HCT116 (cell line): ENCODE measurements at regions not wholly inside any gene's neighbourhood (a gene's known extent, or its start where the extent isn't known, plus 50 kb on each side); places are given as distances from the start of the nearest gene placed in this dataset.

Experiments
- ATAC-seq: fragments of 200-7000 bp; cut with Tn5 transposase; 2 replicates; pipeline ENCODE4 v1.9.1; 2020; ENCODE audit warnings: mild to moderate bottlenecking, moderate library complexity
- BruUV-seq: library from RNA; stranded (reverse); fragments of 400-500 nt; replicated peaks from 2 replicates; lab custom pipeline; 2021; lab: Mats Ljungman, UMichigan
- CTCF ChIA-PET: fragments of 300-600 bp; sonication (Branson Sonifier 250); formaldehyde crosslinking; loops from one replicate; lab custom pipeline; 2021; ENCODE audit warnings: antibody characterized with exemption; lab: Charles Lee
- POLR2A ChIA-PET: fragments of 300-600, 350-600 bp; sonication (Branson Sonifier 250); formaldehyde crosslinking; loops from one replicate; lab custom pipeline; 2021; ENCODE audit warnings: antibody characterized with exemption; lab: Charles Lee
- RAD21 ChIA-PET, 2 experiments: fragments of 300-600 bp; sonication (Branson Sonifier 250); formaldehyde crosslinking; loops; one replicate each; lab custom pipeline; 2023; ENCODE audit warnings: low total read pairs in 2 of 2; ENCODE audit not compliant: uncharacterized antibody in 2 of 2, unreplicated experiment in 2 of 2, low non-redundant PET in 1 of 2; lab: Charles Lee
- DNase-seq: peaks from one replicate; pipeline ENCODE4 v3.0.0-alpha.2; 2010; ENCODE audit warnings: low read depth, low spot score
- H2AFZ ChIP-seq: fragments of 200-600 bp; shearing (Covaris generic), sonication (generic); 2 replicates; pipeline ENCODE4 v1.6.1; 2017; ENCODE audit warnings: low read depth, mixed run types, mixed read lengths, antibody characterized with exemption, low read length; ENCODE audit not compliant: poor library complexity, severe bottlenecking
- H3K27ac ChIP-seq: 2 replicates; pipeline ENCODE4 v1.5.1; 2012; ENCODE audit warnings: low read depth, low read length
- H3K27me3 ChIP-seq: fragments of 200-600 bp; sonication (generic); 2 replicates; pipeline ENCODE4 v1.6.1; 2016; ENCODE audit warnings: mixed run types, low read length, mixed read lengths; ENCODE audit not compliant: insufficient read depth
- H3K36me3 ChIP-seq, 2 experiments: fragments of 200-500 bp in 1 of 2; fragments of 200-600 bp in 1 of 2; sonication (Bioruptor generic) in 1 of 2; sonication (generic) in 1 of 2; 2 replicates each; pipeline versions ENCODE4 v1.5.1 to v1.6.1; 2014 to 2016; ENCODE audit warnings: low read length in 2 of 2, inconsistent platforms in 1 of 2, mixed read lengths in 1 of 2, mixed run types in 1 of 2; ENCODE audit not compliant: insufficient read depth in 2 of 2, control insufficient read depth in 1 of 2
- H3K4me1 ChIP-seq, 2 experiments: fragments of 200-600 bp in 1 of 2; sonication (generic) in 1 of 2; 2 replicates each; pipeline versions ENCODE4 v1.5.1 to v1.6.1; 2012 to 2017; ENCODE audit warnings: low read length in 2 of 2, inconsistent platforms in 1 of 2, mild to moderate bottlenecking in 1 of 2, mixed read lengths in 1 of 2, mixed run types in 1 of 2, moderate library complexity in 1 of 2; ENCODE audit not compliant: insufficient read depth in 2 of 2, control insufficient read depth in 1 of 2
- H3K4me2 ChIP-seq: fragments of 200-600 bp; sonication (generic); 2 replicates; pipeline ENCODE4 v1.6.1; 2017; ENCODE audit warnings: mixed run types, low read length, mixed read lengths
- H3K4me3 ChIP-seq, 2 experiments: fragments of 200-600 bp in 1 of 2; sonication (generic) in 1 of 2; replicated peaks in 1 of 2; 2 replicates each; pipeline ENCODE4 v1.5.1; 2011 to 2016; ENCODE audit warnings: low read length in 2 of 2, control low read depth in 1 of 2, low read depth in 1 of 2, mild to moderate bottlenecking in 1 of 2, mixed read lengths in 1 of 2, mixed run types in 1 of 2
- H3K79me2 ChIP-seq: fragments of 200-600 bp; sonication (generic); 2 replicates; pipeline ENCODE4 v1.6.1; 2017; ENCODE audit warnings: mild to moderate bottlenecking, mixed run types, low read length, moderate library complexity, mixed read lengths; ENCODE audit not compliant: insufficient read depth
- H3K9ac ChIP-seq: fragments of 200-600 bp; sonication (generic); 2 replicates; pipeline ENCODE4 v1.6.1; 2016; ENCODE audit warnings: low read length, mixed read lengths
- H3K9me2 ChIP-seq: fragments of 200-600 bp; sonication (generic), shearing (Covaris generic); 2 replicates; pipeline ENCODE4 v1.6.1; 2017; ENCODE audit warnings: mixed run types, mild to moderate bottlenecking, moderate library complexity; ENCODE audit not compliant: insufficient read depth
- H3K9me3 ChIP-seq, 2 experiments: fragments of 200-500 bp in 1 of 2; fragments of 200-600 bp in 1 of 2; sonication (Bioruptor generic) in 1 of 2; sonication (generic) in 1 of 2; 2 replicates each; pipeline ENCODE4 v1.6.1; 2014 to 2017; ENCODE audit warnings: low read length in 2 of 2, mixed read lengths in 2 of 2, inconsistent platforms in 1 of 2, low read depth in 1 of 2, mild to moderate bottlenecking in 1 of 2, mixed run types in 1 of 2, moderate library complexity in 1 of 2; ENCODE audit not compliant: control insufficient read depth in 1 of 2, insufficient read depth in 1 of 2
- H4K20me1 ChIP-seq: fragments of 200-600 bp; sonication (generic), shearing (Covaris generic); 2 replicates; pipeline ENCODE4 v1.6.1; 2017; ENCODE audit warnings: mixed run types, mild to moderate bottlenecking, moderate library complexity; ENCODE audit not compliant: insufficient read depth
- CBX3 ChIP-seq: IDR thresholded peaks from 2 replicates; pipeline ENCODE4 v1.6.1; 2012; ENCODE audit warnings: low read depth
- CEBPB ChIP-seq: IDR thresholded peaks from 2 replicates; pipeline ENCODE4 v1.6.1; 2012; ENCODE audit warnings: low read depth
- EZH2phosphoT487 ChIP-seq: fragments of 200-600 bp; IDR thresholded peaks from 2 replicates; pipeline ENCODE4 v1.6.1; 2018; ENCODE audit warnings: antibody characterized with exemption, borderline replicate concordance
- FOSL1 ChIP-seq: IDR thresholded peaks from 2 replicates; pipeline ENCODE4 v1.6.1; 2012; ENCODE audit warnings: low read depth
- JUND ChIP-seq: IDR thresholded peaks from 2 replicates; pipeline ENCODE4 v1.6.1; 2012
- POLR2A ChIP-seq: IDR thresholded peaks from 2 replicates; pipeline ENCODE4 v1.7.0; 2011; ENCODE audit warnings: borderline replicate concordance; ENCODE audit not compliant: insufficient read depth, insufficient read length; ENCODE audit errors: extremely low read depth
- POLR2AphosphoS5 ChIP-seq: IDR thresholded peaks from 2 replicates; pipeline ENCODE4 v1.6.1; 2011; ENCODE audit warnings: mild to moderate bottlenecking, low read depth, low read length, moderate library complexity
- SIN3A ChIP-seq: IDR thresholded peaks from 2 replicates; pipeline ENCODE4 v1.6.1; 2012; ENCODE audit warnings: low read depth
- SP1 ChIP-seq: IDR thresholded peaks from 2 replicates; pipeline ENCODE4 v1.6.1; 2012; ENCODE audit warnings: low read depth
- TCF7L2 ChIP-seq: IDR thresholded peaks from 2 replicates; pipeline ENCODE4 v1.7.0; 2011; ENCODE audit warnings: borderline replicate concordance, inconsistent platforms; ENCODE audit not compliant: insufficient read depth, insufficient read length; ENCODE audit errors: extremely low read depth
- YY1 ChIP-seq: IDR thresholded peaks from 2 replicates; pipeline ENCODE4 v1.6.1; 2011; ENCODE audit warnings: low read length, low read depth, moderate library complexity, mild to moderate bottlenecking; ENCODE audit not compliant: insufficient replicate concordance; ENCODE audit errors: extremely low read depth
- ZFX ChIP-seq: fragments of 450-650 bp; IDR thresholded peaks from 2 replicates; pipeline ENCODE4 v1.6.1; 2017
- ZNF274 ChIP-seq: fragments of 200-500 bp; sonication (Bioruptor generic); IDR thresholded peaks from 2 replicates; pipeline ENCODE4 v1.6.1; 2014; ENCODE audit warnings: mild to moderate bottlenecking, low read depth, low read length, inconsistent platforms
- intact Hi-C: fragments of 100-400 bp; cut with micrococcal nuclease; formaldehyde crosslinking; loops from 2 replicates; pipeline ENCODE4 v1.10.0; 2022
- TF ChIP-seq, protein P1 (sequence below): IDR thresholded peaks from 2 replicates; pipeline ENCODE4 v1.6.1; 2012

DNA sequence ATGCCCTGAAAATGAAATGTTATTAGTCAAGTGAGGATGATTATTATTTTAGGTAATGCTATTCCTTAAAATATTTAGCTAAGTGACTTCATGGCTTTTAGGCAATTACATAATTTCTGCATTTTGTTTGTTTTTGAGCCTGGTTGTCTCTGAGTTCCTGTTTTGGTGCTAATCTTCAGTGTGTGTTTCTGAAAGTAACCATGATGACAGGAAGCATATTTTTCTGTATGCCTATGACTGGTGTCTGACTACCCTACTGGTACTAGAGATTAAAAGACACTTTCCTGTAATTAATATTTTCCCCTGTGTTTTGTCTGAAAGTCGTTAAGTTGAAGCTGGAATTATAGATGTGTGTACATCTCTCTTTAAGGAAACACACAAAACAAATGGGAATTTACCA is 295.0 kb upstream of the SPRED2 start:
- H2AFZ ChIP-seq, result no peak overlapping the region
- ChIA-PET RAD21 (no interaction called here), CTCF (interaction anchor here (0.8 kb wide), 1 partner anchor 16 kb away, joined by 3 read pairs; no protein-coding TSS in a partner anchor), POLR2A (no interaction called here)
- no peaks in the 10 kb centered on the region for H4K20me1 ChIP-seq
- no peaks in the 10 kb centered on the region for H3K9me2 ChIP-seq
- no peak for ATAC-seq
- intact Hi-C loops, result no loop called here
- H3K36me3 ChIP-seq, result no peaks in the 10 kb centered on the region
- no peak overlapping the region for H3K9ac ChIP-seq
- no peak overlapping the region for H3K27ac ChIP-seq
- BruUV-seq, result no TSS peak
- TF ChIP-seq YY1 (no peak), CEBPB (no peak), TCF7L2 (no peak), EZH2phosphoT487 (no peak), JUND (no peak)
- TF ChIP-seq, protein P1, sequence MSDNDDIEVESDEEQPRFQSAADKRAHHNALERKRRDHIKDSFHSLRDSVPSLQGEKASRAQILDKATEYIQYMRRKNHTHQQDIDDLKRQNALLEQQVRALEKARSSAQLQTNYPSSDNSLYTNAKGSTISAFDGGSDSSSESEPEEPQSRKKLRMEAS, result no peak
- peaks cover 5% of the 10 kb centered on the region; the same call in 1 of the 2 replicates for H3K27me3 ChIP-seq
- no peaks in the 10 kb centered on the region for H3K9me3 ChIP-seq
- peaks cover 0 to 10% of the 10 kb centered on the region in 2 experiments; a peak in 1 of 4 replicates for H3K4me1 ChIP-seq
- no peak for DNase-seq
- no peaks in the 10 kb centered on the region for H3K79me2 ChIP-seq
- no peak overlapping the region for H3K4me3 ChIP-seq
- no peak overlapping the region for H3K4me2 ChIP-seq

- Histone ChIP-seq H3K4me3 (no peak overlapping the region), H3K4me1 (peaks cover 0 to 10% of the 10 kb centered on the region in 2 experiments; a peak in 1 of 4 replicates), H3K9me2 (no peaks in the 10 kb centered on the region), H3K9ac (no peak overlapping the region), H2AFZ (no peak overlapping the region), H3K36me3 (no peaks in the 10 kb centered on the region), H3K79me2 (no peaks in the 10 kb centered on the region), H3K27me3 (peaks cover 21% of the 10 kb centered on the region), H3K4me2 (no peak overlapping the region), H3K27ac (no peak overlapping the region), H3K9me3 (no peaks in the 10 kb centered on the region), H4K20me1 (no peaks in the 10 kb centered on the region)
- DNase-seq (no peak), ATAC-seq (no peak)
- intact Hi-C loops, result no loop called here
- POLR2A ChIA-PET, result no interaction called here
- RAD21 ChIA-PET, result no interaction called here
- TF ChIP-seq TCF7L2 (no peak), SIN3A (no peak), FOSL1 (no peak), ZNF274 (no peak), ZFX (no peak), SP1 (no peak), POLR2AphosphoS5 (no peak), POLR2A (no peak), CBX3 (no peak)
- BruUV-seq, result no TSS peak
- CTCF ChIA-PET, result no interaction called here
These were observed 292.4 kb upstream of the SPRED2 start for GRCh38 chr2:65724752-65725151.
